CD14-positive monocyte (primary cell): ENCODE measurements at regions not wholly inside any gene's neighbourhood (a gene's known extent, or its start where the extent isn't known, plus 50 kb on each side); places are given as distances from the start of the nearest gene placed in this dataset.

Source experiments
- DNase-seq, 3 donors: peaks; one replicate each; pipeline ENCODE4 v3.0.0-alpha.2; 2011 to 2022
- H2AFZ ChIP-seq: 2 replicates; pipeline ENCODE4 v1.6.0; 2012; ENCODE audit warnings: mild to moderate bottlenecking, low read depth, low read length, inconsistent platforms; ENCODE audit not compliant: insufficient read depth, poor library complexity, severe bottlenecking
- H3K27ac ChIP-seq, 2 donors: 1 replicate in 1 of 2; 2 replicates in 1 of 2; pipeline ENCODE4 v1.5.1; 2012 to 2013; ENCODE audit warnings: low read length in 2 of 2, control low read depth in 1 of 2, inconsistent platforms in 1 of 2, low read depth in 1 of 2, mild to moderate bottlenecking in 1 of 2
- H3K27me3 ChIP-seq, 2 donors: one replicate each; pipeline versions ENCODE4 v1.6.0 to v1.6.1; 2011 to 2013; ENCODE audit warnings: low read length in 2 of 2; ENCODE audit not compliant: control insufficient read depth in 2 of 2, insufficient read depth in 2 of 2
- H3K36me3 ChIP-seq, 2 donors: replicated peaks in 1 of 2; 1 replicate in 1 of 2; 2 replicates in 1 of 2; pipeline versions ENCODE4 v1.5.1 to v1.6.1; 2012 to 2013; ENCODE audit warnings: low read length in 2 of 2, control low read depth in 1 of 2, inconsistent platforms in 1 of 2, mild to moderate bottlenecking in 1 of 2; ENCODE audit not compliant: insufficient read depth in 2 of 2, control insufficient read depth in 1 of 2
- H3K4me1 ChIP-seq, 2 donors: 1 replicate in 1 of 2; 2 replicates in 1 of 2; pipeline versions ENCODE4 v1.5.1 to v1.6.1; 2012 to 2013; ENCODE audit warnings: low read length in 2 of 2, control low read depth in 1 of 2, inconsistent platforms in 1 of 2, mild to moderate bottlenecking in 1 of 2, moderate library complexity in 1 of 2; ENCODE audit not compliant: insufficient read depth in 2 of 2, control insufficient read depth in 1 of 2
- H3K4me2 ChIP-seq: replicated peaks from 2 replicates; pipeline ENCODE3; 2012; ENCODE audit warnings: low read length, moderate library complexity, mild to moderate bottlenecking; ENCODE audit not compliant: poor library complexity, severe bottlenecking; ENCODE audit errors: extremely low read depth
- H3K4me3 ChIP-seq, 3 experiments: fragments of 200-600 bp in 1 of 3; sonication (generic) in 1 of 3; replicated peaks in 1 of 3; 1 replicate in 2 of 3; 2 replicates in 1 of 3; pipeline ENCODE4 v1.5.1; 2011 to 2013; ENCODE audit warnings: low read length in 3 of 3, mild to moderate bottlenecking in 3 of 3, control low read depth in 2 of 3, low read depth in 2 of 3, inconsistent platforms in 1 of 3, moderate library complexity in 1 of 3
- H3K79me2 ChIP-seq: 2 replicates; pipeline ENCODE4 v1.6.0; 2012; ENCODE audit warnings: mild to moderate bottlenecking, control low read depth, inconsistent platforms, low read length, moderate library complexity; ENCODE audit not compliant: insufficient read depth
- H3K9ac ChIP-seq: 2 replicates; pipeline ENCODE4 v1.6.0; 2017; ENCODE audit warnings: low read length, mild to moderate bottlenecking; ENCODE audit not compliant: insufficient read depth, poor library complexity, severe bottlenecking
- H3K9me3 ChIP-seq, 2 donors: replicated peaks in 1 of 2; 1 replicate in 1 of 2; 2 replicates in 1 of 2; pipeline versions ENCODE4 v1.5.1 to v1.6.1; 2012 to 2013; ENCODE audit warnings: low read length in 2 of 2, control low read depth in 1 of 2; ENCODE audit not compliant: control insufficient read depth in 1 of 2, insufficient read depth in 1 of 2
- H4K20me1 ChIP-seq: 2 replicates; pipeline ENCODE4 v1.6.0; 2012; ENCODE audit warnings: mild to moderate bottlenecking, low read length, control low read depth, moderate library complexity; ENCODE audit not compliant: insufficient read depth
- H3K27ac Mint-ChIP-seq, 7 donors: one replicate each; pipeline ENCODE4 v1.8.0; 2020; ENCODE audit warnings: mild to moderate bottlenecking in 7 of 7, mixed read lengths in 7 of 7, moderate library complexity in 6 of 7, inconsistent platforms in 2 of 7
- H3K27me3 Mint-ChIP-seq, 3 donors: one replicate each; pipeline ENCODE4 v1.8.0; 2021 to 2022; ENCODE audit warnings: low read depth in 3 of 3, mild to moderate bottlenecking in 3 of 3, mixed read lengths in 3 of 3, moderate library complexity in 3 of 3, inconsistent platforms in 1 of 3
- H3K36me3 Mint-ChIP-seq, 2 donors: one replicate each; pipeline ENCODE4 v1.8.0; 2020; ENCODE audit warnings: mixed read lengths in 2 of 2, inconsistent platforms in 1 of 2, mild to moderate bottlenecking in 1 of 2
- H3K4me1 Mint-ChIP-seq: one replicate; pipeline ENCODE4 v1.8.0; 2020; ENCODE audit warnings: mild to moderate bottlenecking, mixed read lengths
- H3K4me3 Mint-ChIP-seq, 2 donors: one replicate each; pipeline ENCODE4 v1.8.0; 2020; ENCODE audit warnings: mild to moderate bottlenecking in 2 of 2, mixed read lengths in 2 of 2, moderate library complexity in 1 of 2
- H3K9me3 Mint-ChIP-seq, 7 donors: one replicate each; pipeline ENCODE4 v1.8.0; 2020 to 2022; ENCODE audit warnings: mixed read lengths in 7 of 7, mild to moderate bottlenecking in 6 of 7, moderate library complexity in 6 of 7, inconsistent platforms in 2 of 7
- WGBS: methylation state at CpG from one replicate; pipeline ENCODE4 v1.1.5; 2013; ENCODE audit warnings: missing lambda C conversion rate; ENCODE audit not compliant: insufficient coverage; 5-methylcytosine and 5-hydroxymethylcytosine counted together
- intact Hi-C, 2 donors: fragments of 100-400 bp; cut with micrococcal nuclease; formaldehyde crosslinking; loops; one replicate each; pipeline versions ENCODE4 v1.15.0 to v1.15.1; 2023
- TF ChIP-seq, protein P1 (sequence below): fragments of 200-600 bp; IDR thresholded peaks from one replicate; pipeline ENCODE4 v1.8.0; 2022; ENCODE audit warnings: antibody characterized with exemption, mild to moderate bottlenecking

DNA sequence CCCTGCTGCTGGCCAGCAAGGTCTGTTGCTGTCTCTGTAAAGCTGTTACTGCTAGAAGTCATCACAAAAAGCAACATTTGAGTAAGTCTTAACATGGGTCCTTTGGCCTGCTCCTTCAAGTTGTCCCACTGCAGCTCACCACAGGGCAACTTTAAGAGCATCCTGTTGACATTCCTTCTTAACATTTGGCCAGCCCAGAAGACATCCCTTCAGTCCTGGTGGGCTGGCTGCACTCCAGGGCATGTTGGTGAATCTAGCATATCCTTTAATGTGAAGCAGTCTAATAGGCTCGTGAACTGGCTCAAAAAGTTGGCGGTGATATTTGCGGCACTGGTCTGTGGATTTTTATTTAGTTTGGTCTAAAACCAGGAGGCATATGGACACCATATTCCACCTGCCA is 92.2 kb upstream of the MAML3 start:
- no CpG with 5 or more reads among the region's 3 CpGs for WGBS

DNA sequence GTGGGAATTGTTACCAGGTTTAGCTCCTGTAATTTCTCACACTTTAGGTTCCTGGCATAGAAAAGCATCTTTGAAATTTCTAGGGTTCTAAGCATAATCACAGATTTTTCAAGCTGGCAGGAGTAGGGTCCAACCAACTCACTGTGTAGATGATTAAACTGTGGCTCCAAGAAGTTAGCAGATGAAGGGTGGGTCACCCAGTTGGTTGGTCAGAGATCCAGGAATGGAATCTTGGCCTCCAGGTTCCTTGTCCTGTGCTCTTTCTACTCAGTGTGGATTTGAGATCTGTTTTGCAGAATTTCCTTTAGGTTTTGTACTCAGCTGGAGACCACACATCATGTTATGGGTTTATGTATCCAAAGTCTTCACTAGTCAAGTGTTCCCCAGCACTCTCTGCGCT is 90.3 kb upstream of the MAML3 start:
- TF ChIP-seq, protein P1, sequence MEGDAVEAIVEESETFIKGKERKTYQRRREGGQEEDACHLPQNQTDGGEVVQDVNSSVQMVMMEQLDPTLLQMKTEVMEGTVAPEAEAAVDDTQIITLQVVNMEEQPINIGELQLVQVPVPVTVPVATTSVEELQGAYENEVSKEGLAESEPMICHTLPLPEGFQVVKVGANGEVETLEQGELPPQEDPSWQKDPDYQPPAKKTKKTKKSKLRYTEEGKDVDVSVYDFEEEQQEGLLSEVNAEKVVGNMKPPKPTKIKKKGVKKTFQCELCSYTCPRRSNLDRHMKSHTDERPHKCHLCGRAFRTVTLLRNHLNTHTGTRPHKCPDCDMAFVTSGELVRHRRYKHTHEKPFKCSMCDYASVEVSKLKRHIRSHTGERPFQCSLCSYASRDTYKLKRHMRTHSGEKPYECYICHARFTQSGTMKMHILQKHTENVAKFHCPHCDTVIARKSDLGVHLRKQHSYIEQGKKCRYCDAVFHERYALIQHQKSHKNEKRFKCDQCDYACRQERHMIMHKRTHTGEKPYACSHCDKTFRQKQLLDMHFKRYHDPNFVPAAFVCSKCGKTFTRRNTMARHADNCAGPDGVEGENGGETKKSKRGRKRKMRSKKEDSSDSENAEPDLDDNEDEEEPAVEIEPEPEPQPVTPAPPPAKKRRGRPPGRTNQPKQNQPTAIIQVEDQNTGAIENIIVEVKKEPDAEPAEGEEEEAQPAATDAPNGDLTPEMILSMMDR: no peak
- Mint-ChIP-seq H3K27me3 (peaks cover 0 to 2% (median 0%) of the 10 kb centered on the region in 3 donors), H3K9me3 (no peaks in the 10 kb centered on the region), H3K27ac (no peak overlapping the region), H3K4me3 (no peak overlapping the region), H3K36me3 (no peaks in the 10 kb centered on the region), H3K4me1 (peaks cover 37% of the 10 kb centered on the region)
- H3K27ac ChIP-seq: no peak overlapping the region
- no peak overlapping the region for H3K4me3 ChIP-seq
- no peaks in the 10 kb centered on the region for H3K79me2 ChIP-seq
- H3K27me3 ChIP-seq: no peaks in the 10 kb centered on the region
- no peak for DNase-seq
- H3K9ac ChIP-seq: no peak overlapping the region
- H3K4me1 ChIP-seq: peaks cover 20% of the 10 kb centered on the region in 2 donors
- intact Hi-C loops: no loop called here
- no peak overlapping the region for H2AFZ ChIP-seq
- 88% methylated on average over 1 of the region's 1 CpG for WGBS
- H3K36me3 ChIP-seq: no peaks in the 10 kb centered on the region
- no peaks in the 10 kb centered on the region for H4K20me1 ChIP-seq
- H3K9me3 ChIP-seq: no peaks in the 10 kb centered on the region
- no peak overlapping the region for H3K4me2 ChIP-seq

More for the DNA sequence above, 92.2 kb upstream of the MAML3 start:
- TF ChIP-seq, protein P1: no peak
- H3K36me3 Mint-ChIP-seq: peaks cover 0 to 2% of the 10 kb centered on the region in 2 donors
- Histone ChIP-seq H3K27me3 (no peaks in the 10 kb centered on the region), H3K36me3 (no peaks in the 10 kb centered on the region), H3K9me3 (no peaks in the 10 kb centered on the region), H2AFZ (no peak overlapping the region), H4K20me1 (no peaks in the 10 kb centered on the region), H3K4me1 (peaks cover 25 to 32% of the 10 kb centered on the region in 2 donors), H3K4me3 (no peak overlapping the region), H3K79me2 (no peaks in the 10 kb centered on the region), H3K27ac (no peak overlapping the region), H3K9ac (no peak overlapping the region), H3K4me2 (no peak overlapping the region)
- H3K4me3 Mint-ChIP-seq: no peak overlapping the region
- intact Hi-C loops: no loop called here
- H3K27me3 Mint-ChIP-seq: peaks cover 0 to 2% (median 0%) of the 10 kb centered on the region in 3 donors
- no peak for DNase-seq
- H3K4me1 Mint-ChIP-seq: peaks cover 43% of the 10 kb centered on the region
- peaks cover 0 to 3% (median 0%) of the 10 kb centered on the region in 7 donors for H3K9me3 Mint-ChIP-seq
- H3K27ac Mint-ChIP-seq: no peak overlapping the region
